Kidney epithelial cell (primary cell): ENCODE measurements at regions not wholly inside any gene's neighbourhood (a gene's known extent, or its start where the extent isn't known, plus 50 kb on each side); places are given as distances from the start of the nearest gene placed in this dataset.

ENCODE experiments used
- DNase-seq: peaks from one replicate; pipeline ENCODE4 v3.0.0-alpha.2; 2010; ENCODE audit warnings: low read depth
- H3K27me3 ChIP-seq: 2 replicates; pipeline ENCODE4 v1.6.0; 2011; ENCODE audit warnings: low read length; ENCODE audit not compliant: control insufficient read depth, insufficient read depth
- H3K36me3 ChIP-seq: 2 replicates; pipeline ENCODE4 v1.5.1; 2011; ENCODE audit warnings: low read length; ENCODE audit not compliant: control insufficient read depth, insufficient read depth
- H3K4me3 ChIP-seq: 2 replicates; pipeline ENCODE4 v1.5.1; 2011; ENCODE audit warnings: low read depth, mild to moderate bottlenecking, control low read depth, low read length
- CTCF ChIP-seq: IDR thresholded peaks from 2 replicates; pipeline ENCODE4 v1.5.1; 2011; ENCODE audit warnings: mild to moderate bottlenecking, moderate library complexity, low read length, control low read depth, inconsistent platforms; ENCODE audit not compliant: insufficient read depth, poor library complexity, severe bottlenecking

GRCh38 chr5:114644576-114644975, 282.7 kb downstream of the KCNN2 start:
- Histone ChIP-seq H3K36me3 (no peaks in the 10 kb centered on the region), H3K4me3 (no peak overlapping the region), H3K27me3 (no peaks in the 10 kb centered on the region)
- DNase-seq: no peak
- no peak for TF ChIP-seq CTCF

DNA sequence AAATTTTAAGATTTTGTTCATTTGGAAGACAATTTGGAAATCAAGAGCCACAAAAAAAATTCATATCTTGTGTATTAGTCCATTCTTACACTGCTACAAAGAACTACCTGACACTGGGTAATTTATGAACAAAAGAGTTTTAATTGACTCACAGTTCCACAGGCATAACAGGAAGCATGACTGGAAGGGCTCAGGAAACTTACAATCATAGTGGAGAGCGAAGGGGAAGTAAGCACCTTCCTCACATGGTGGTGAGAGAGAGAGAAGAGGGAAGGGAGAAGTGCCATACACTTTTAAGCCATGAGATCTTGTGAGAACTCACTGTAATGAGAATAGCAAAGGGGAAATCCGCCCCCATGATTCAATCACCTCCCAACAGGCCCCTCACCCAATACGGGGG, 274.4 kb downstream of the KCNN2 start:
- TF ChIP-seq CTCF: no peak
- Histone ChIP-seq H3K4me3 (no peak overlapping the region), H3K36me3 (no peaks in the 10 kb centered on the region), H3K27me3 (no peaks in the 10 kb centered on the region)
- DNase-seq: no peak

GRCh38 chr5:114634967-114635901, 273.4 kb downstream of the KCNN2 start:
- Histone ChIP-seq H3K27me3 (no peaks in the 10 kb centered on the region), H3K4me3 (no peak overlapping the region), H3K36me3 (no peaks in the 10 kb centered on the region)
- no peak for TF ChIP-seq CTCF
- no peak for DNase-seq

DNA sequence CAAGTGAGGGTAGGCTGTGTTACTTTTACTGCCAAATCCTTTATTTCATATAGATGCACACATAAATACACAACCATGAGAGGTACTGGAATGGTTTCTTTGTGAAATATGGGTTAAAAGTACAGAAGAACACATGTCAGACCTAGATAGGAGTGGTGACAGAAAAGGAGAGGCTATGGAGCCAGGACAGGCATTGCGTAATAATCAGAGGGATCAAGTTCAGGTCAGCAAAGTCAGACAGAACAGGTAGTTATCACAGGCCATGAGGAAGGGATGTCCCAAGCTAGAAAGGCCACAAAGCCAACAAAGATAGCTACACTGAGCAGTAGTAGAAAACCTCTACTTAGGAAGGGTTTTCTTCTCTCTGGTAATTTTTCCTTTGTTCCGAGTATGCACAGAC, 272.6 kb downstream of the KCNN2 start:
- no peak overlapping the region for H3K4me3 ChIP-seq
- TF ChIP-seq CTCF: no peak
- no peak for DNase-seq
- no peaks in the 10 kb centered on the region for H3K27me3 ChIP-seq
- no peaks in the 10 kb centered on the region for H3K36me3 ChIP-seq

DNA sequence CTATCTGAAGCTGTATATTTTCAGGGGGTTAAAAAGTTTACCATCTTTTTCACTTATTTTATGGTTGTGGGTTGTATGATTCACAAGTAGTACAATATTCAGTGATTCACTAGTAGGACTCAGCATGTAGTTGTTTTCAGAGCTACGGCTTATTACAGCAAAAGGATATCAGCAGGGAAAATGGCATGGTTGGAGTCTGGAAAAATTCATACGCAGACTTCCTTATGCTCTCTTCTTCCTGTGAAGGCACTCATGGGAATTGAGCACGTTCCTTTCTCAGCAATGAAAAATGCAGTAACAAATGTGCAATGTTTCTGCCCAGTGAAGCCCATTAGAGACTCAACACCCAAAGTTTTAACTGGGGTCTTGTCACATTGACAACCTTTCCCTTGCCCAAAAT, 250.5 kb downstream of the KCNN2 start:
- no peak for DNase-seq
- H3K36me3 ChIP-seq: no peaks in the 10 kb centered on the region
- no peak for TF ChIP-seq CTCF
- H3K27me3 ChIP-seq: no peaks in the 10 kb centered on the region
- H3K4me3 ChIP-seq: no peak overlapping the region

DNA sequence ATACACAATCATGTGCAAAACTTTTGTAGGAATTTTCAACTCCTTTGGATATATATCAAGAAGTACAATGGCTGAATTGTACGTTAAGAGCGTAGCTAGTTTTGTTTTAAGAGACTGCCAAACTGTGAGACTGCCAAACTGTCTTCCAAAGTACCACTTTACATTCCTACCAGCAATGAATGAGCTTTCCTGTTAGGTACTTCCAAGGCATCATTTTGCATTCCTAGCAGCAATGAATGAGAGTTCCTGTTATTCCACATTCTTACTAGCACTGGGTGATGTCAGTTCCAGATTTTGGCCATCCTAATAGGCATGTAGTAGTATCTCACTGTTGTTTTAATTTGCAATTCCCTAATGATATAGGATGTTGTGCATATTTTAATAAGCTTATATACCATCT, 219.3 kb downstream of the KCNN2 start:
- H3K36me3 ChIP-seq: no peaks in the 10 kb centered on the region
- no peaks in the 10 kb centered on the region for H3K27me3 ChIP-seq
- no peak overlapping the region for H3K4me3 ChIP-seq
- no peak for DNase-seq
- no peak for TF ChIP-seq CTCF
